ENCODE measurements at regions not wholly inside any gene's neighbourhood (a gene's known extent, or its start where the extent isn't known, plus 50 kb on each side); places are given as distances from the start of the nearest gene placed in this dataset.

DNA sequence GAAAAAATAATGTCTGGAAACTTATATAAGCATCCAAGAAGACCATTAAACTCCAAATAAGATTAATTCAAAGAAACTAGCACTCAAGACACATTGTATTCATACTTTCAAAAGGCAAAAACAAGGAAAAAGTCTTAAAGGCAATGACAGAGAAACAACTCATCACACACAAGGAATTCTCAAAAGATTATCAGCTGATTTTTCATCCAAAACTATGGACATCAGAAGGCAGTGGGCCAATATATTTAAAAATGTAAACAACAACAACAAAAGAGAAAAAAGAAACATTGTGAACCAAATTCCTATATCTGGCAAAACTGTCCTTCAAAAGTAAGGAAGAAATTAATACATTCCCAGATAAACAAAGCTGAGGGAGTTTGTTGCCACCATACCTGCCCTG, 711.4 kb upstream of the GALNTL6 start:
- Histone ChIP-seq H3K27me3 (ENCODE audit: insufficient read depth, poor library complexity, severe bottlenecking) (no peaks in the 10 kb centered on the region), H3K27ac (replicated peaks) (no peak overlapping the region), H3K4me3 (replicated peaks; ENCODE audit: insufficient read depth, low read length) (no peak overlapping the region)
- no peak for DNase-seq (ENCODE audit: low read depth in 1 of 2, low spot score in 1 of 2)
- no peak for TF ChIP-seq CTCF (IDR thresholded peaks at IDR 0.05; ENCODE audit: insufficient read depth, low read length)
- TF ChIP-seq GABPA (IDR thresholded peaks at IDR 0.05; ENCODE audit: low read depth): no peak
- no peak for TF ChIP-seq REST (IDR thresholded peaks at IDR 0.05; ENCODE audit: insufficient replicate concordance, low read depth)
- no peak for TF ChIP-seq SPI1 (IDR thresholded peaks at IDR 0.05; ENCODE audit: borderline replicate concordance, low read depth)
- TF ChIP-seq POLR2AphosphoS5 (IDR thresholded peaks at IDR 0.05; ENCODE audit: low read depth): no peak

DNA sequence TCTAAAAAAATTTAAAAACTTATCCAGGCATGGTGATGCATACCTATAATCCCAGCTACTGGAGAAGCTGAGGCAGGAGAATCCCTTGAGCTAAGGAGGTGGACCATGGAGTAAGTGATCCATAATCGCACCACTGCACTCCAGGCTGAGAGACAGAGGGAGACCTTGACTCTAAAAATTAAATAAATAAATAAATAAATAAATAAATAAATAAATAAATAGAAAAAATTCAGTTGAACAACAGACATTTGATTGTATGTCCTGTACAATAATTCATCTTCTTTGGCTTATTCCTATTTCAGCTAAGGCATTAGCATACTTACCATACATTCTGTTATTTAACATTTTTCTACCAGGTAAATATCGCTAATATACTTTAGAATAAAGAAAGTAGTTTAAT, 726.1 kb upstream of the GALNTL6 start:
- no peak overlapping the region for H3K27ac ChIP-seq (replicated peaks)
- no peak overlapping the region for H3K4me3 ChIP-seq (replicated peaks; ENCODE audit: insufficient read depth, low read length)
- DNase-seq (ENCODE audit: low read depth in 1 of 2, low spot score in 1 of 2): no peak
- TF ChIP-seq REST (IDR thresholded peaks at IDR 0.05; ENCODE audit: insufficient replicate concordance, low read depth): no peak
- no peak for TF ChIP-seq CTCF (IDR thresholded peaks at IDR 0.05; ENCODE audit: insufficient read depth, low read length)
- no peak for TF ChIP-seq GABPA (IDR thresholded peaks at IDR 0.05; ENCODE audit: low read depth)
- TF ChIP-seq SPI1 (IDR thresholded peaks at IDR 0.05; ENCODE audit: borderline replicate concordance, low read depth): no peak
- TF ChIP-seq POLR2AphosphoS5 (IDR thresholded peaks at IDR 0.05; ENCODE audit: low read depth): no peak
- no peaks in the 10 kb centered on the region for H3K27me3 ChIP-seq (ENCODE audit: insufficient read depth, poor library complexity, severe bottlenecking)

DNA sequence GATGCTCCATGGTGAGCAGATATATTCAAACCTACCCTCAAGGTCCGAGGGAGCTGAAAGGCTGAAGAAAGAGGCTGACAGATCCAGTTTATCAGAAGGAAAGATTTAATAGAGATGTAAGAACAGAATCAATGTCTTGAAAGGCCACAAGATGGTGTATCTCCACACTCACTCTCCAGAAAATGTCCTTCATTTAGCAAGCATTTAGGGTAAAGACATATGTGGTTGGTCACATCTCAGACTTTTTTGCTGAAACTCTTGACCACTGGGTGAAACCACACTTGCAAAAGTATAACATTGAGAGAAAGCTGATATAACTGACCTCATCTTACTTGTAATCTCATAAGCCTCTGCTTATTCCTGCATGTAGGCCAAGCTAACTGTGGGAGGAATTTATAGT, 745.8 kb upstream of the GALNTL6 start:
- DNase-seq (ENCODE audit: low read depth in 1 of 2, low spot score in 1 of 2): no peak

More for the DNA sequence above, 745.8 kb upstream of the GALNTL6 start:
- H3K4me3 ChIP-seq (replicated peaks; ENCODE audit: insufficient read depth, low read length): no peak overlapping the region
- TF ChIP-seq POLR2AphosphoS5 (IDR thresholded peaks at IDR 0.05; ENCODE audit: low read depth): no peak
- no peak for TF ChIP-seq SPI1 (IDR thresholded peaks at IDR 0.05; ENCODE audit: borderline replicate concordance, low read depth)
- no peak for TF ChIP-seq CTCF (IDR thresholded peaks at IDR 0.05; ENCODE audit: insufficient read depth, low read length)
- TF ChIP-seq REST (IDR thresholded peaks at IDR 0.05; ENCODE audit: insufficient replicate concordance, low read depth): no peak
- TF ChIP-seq GABPA (IDR thresholded peaks at IDR 0.05; ENCODE audit: low read depth): no peak
- no peaks in the 10 kb centered on the region for H3K27me3 ChIP-seq (ENCODE audit: insufficient read depth, poor library complexity, severe bottlenecking)
- H3K27ac ChIP-seq (replicated peaks): no peak overlapping the region

Measured in HL-60 (cell line).